ENCODE measurements at regions not wholly inside any gene's neighbourhood (a gene's known extent, or its start where the extent isn't known, plus 50 kb on each side); places are given as distances from the start of the nearest gene placed in this dataset.
"Not testable (repeated sequence)": the region's sequence is repeated elsewhere in the genome, so short reads cannot be mapped to it uniquely, and the experiment has no call there.

- DNase-seq (ENCODE audit: low read depth in 2 of 2): not testable (repeated sequence)
Observed at GRCh38 chr10:47626975-47627374, 103.5 kb upstream of the AGAP9 start.

GRCh38 chr10:47622719-47623118, 99.3 kb upstream of the AGAP9 start:
- DNase-seq (ENCODE audit: low read depth in 2 of 2): not testable (repeated sequence)

DNA sequence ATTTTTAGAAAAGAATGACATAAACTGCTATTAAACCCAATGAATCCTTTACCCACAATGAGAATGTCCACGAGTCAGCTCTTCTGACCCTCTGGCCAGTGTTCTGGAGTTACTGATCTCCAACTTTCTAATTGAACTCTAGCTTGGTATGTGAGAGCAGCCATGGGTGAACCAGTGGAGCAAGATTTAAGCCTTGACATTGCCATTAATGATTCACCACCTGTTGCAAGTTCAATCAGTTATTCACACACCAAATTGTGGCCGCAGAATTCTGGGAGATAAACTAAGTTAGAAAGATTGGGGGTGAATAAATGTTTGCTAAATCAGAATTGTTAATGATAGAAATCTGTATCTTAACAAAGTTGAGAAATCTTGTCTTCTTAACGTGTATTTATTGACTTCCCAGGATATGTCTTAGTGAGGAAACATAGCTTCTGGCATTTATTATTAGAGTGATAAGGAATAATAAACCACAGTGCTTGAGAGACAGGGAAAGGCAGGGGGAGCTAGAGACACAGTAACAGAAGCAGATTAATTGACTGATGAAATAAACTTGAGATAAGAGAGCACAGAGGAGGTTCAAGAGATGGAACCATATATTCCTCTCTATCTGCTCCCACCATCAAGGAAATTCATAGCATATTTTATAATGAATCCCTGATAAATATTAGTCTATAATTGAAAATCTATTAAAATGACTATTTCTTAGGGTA, 96.0 kb upstream of the AGAP9 start:
- peak; percentile 26 to 39 for DNase-seq (ENCODE audit: low read depth in 2 of 2)

- DNase-seq (ENCODE audit: low read depth in 2 of 2): not testable (repeated sequence)
Observed at GRCh38 chr10:47609311-47609710, 85.9 kb upstream of the AGAP9 start.

- not testable (repeated sequence) for DNase-seq (ENCODE audit: low read depth in 2 of 2)
Observed at GRCh38 chr10:47605791-47606773, 82.6 kb upstream of the AGAP9 start.

DNA sequence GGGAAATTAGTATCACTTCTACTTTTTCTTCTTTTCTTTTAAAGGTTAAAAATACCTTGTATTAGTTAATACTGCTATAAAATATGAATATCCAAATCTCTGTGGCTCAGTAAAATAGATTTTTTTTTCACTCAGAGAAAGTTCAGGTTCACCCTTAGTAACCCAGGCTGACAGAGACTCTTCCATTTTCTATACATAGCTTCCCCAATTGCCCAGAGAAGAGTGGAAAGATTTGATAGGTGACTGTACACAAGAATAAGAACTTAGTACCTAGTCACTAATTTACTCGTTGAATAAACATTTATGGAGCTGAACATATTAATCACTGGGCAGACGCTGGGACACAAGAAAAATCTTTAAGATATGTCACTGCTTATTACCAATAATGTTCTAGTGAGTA, 77.2 kb upstream of the AGAP9 start:
- DNase-seq (ENCODE audit: low read depth in 2 of 2): not testable (repeated sequence)

DNA sequence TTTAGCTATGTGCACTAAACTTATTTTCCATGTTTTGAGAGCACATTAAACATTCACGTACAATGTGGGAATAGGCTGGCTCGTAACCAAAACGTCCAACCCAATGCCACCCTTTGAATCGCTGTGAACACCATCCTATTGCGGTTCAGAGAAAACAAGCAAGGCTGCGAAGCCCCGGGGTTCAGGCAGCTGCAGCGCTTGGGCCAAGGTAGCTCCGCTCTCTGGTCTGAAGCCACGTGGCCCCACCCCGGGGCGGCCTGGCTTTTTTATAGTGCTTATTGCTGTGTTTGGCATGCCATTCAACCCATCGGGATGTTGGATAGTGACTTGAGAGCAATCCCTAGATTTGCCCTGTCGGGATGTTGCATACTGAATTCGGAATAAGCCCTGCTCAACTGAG, 76.7 kb upstream of the AGAP9 start:
- not testable (repeated sequence) for DNase-seq (ENCODE audit: low read depth in 2 of 2)

DNA sequence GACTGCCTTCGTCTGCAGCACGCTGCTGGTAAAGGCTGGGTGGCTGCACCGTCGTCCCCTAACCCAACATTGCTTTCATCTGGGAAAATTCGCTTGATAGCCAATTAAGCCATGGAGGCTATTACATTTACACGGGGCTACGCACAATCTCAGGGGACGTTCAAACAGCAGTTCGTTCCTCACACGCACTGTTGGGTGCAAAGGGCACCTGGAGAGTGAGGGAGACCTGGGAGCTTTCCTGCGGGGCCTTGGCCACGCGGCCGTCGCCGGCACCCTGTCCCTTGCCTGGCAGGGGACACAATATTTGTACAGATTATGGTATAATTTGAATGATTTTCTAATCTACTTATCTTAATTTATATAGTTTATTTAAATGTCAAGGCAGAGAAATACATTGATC, 76.2 kb upstream of the AGAP9 start:
- DNase-seq (ENCODE audit: low read depth in 2 of 2): not testable (repeated sequence)

- not testable (repeated sequence) for DNase-seq (ENCODE audit: low read depth in 2 of 2)
Observed at GRCh38 chr10:47593805-47594204, 70.4 kb upstream of the AGAP9 start.

- DNase-seq (ENCODE audit: low read depth in 2 of 2): not testable (repeated sequence)
Observed at GRCh38 chr10:47593129-47593528, 69.7 kb upstream of the AGAP9 start.

GRCh38 chr10:47590956-47591355, 67.5 kb upstream of the AGAP9 start:
- not testable (repeated sequence) for DNase-seq (ENCODE audit: low read depth in 2 of 2)

GRCh38 chr10:47590534-47590933, 67.1 kb upstream of the AGAP9 start:
- not testable (repeated sequence) for DNase-seq (ENCODE audit: low read depth in 2 of 2)

GRCh38 chr10:47582051-47582450, 58.6 kb upstream of the AGAP9 start:
- DNase-seq (ENCODE audit: low read depth in 2 of 2): not testable (repeated sequence)

DNA sequence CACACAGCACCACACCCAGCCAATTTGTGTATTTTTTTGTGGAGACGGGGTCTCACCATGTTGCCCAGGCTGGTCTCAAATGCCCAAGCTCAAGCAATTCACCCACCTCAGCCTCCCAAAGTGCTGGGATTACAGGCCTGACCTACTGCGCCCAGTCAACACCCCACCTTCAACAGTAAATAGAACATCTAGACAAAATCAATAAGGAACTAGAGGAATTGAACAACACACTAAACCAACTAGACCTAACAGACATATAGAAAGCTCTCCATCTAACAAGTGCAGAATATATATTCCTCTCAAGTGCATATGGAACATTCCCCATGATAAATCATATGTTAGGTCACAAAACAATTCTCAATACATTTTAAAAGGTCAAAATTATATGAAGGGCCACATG, 56.6 kb upstream of the AGAP9 start:
- DNase-seq (ENCODE audit: low read depth in 2 of 2): not testable (repeated sequence)

GRCh38 chr10:47578547-47578946, 55.1 kb upstream of the AGAP9 start:
- not testable (repeated sequence) for DNase-seq (ENCODE audit: low read depth in 2 of 2)

Measured in lung microvascular endothelial cell (primary cell).